GM12878 (cell line): ENCODE measurements at regions not wholly inside any gene's neighbourhood (a gene's known extent, or its start where the extent isn't known, plus 50 kb on each side); places are given as distances from the start of the nearest gene placed in this dataset.

ENCODE experiments used
- ATAC-seq: fragments of 200-7000 bp; cut with Tn5 transposase; 3 replicates; pipeline ENCODE4 v1.9.1; 2020; ENCODE audit warnings: mild to moderate bottlenecking, moderate library complexity
- BruUV-seq: library from RNA; stranded (reverse); fragments of 400-500 nt; replicated peaks from 2 replicates; lab custom pipeline; 2021; lab: Mats Ljungman, UMichigan
- CTCF ChIA-PET: fragments of 300-600 bp; sonication (Branson Sonifier 250); formaldehyde crosslinking; extraction: SDS; loops from one replicate; lab custom pipeline; 2021; ENCODE audit warnings: inconsistent platforms; lab: Yijun Ruan, JAX
- POLR2A ChIA-PET: fragments of 350-600 bp; formaldehyde crosslinking; extraction: SDS; loops from one replicate; lab custom pipeline; 2021; ENCODE audit warnings: inconsistent platforms; lab: Charles Lee
- RAD21 ChIA-PET: fragments of 300-600 bp; sonication (Branson Sonifier 250); formaldehyde crosslinking; loops from one replicate; lab custom pipeline; 2023; ENCODE audit warnings: antibody characterized with exemption; ENCODE audit not compliant: unreplicated experiment; lab: Charles Lee
- SMC1A ChIA-PET: fragments of 300-600 bp; sonication (Branson Sonifier 250); formaldehyde crosslinking; loops from one replicate; lab custom pipeline; 2023; ENCODE audit not compliant: unreplicated experiment, uncharacterized antibody; lab: Charles Lee
- DNase-seq: peaks from one replicate; pipeline ENCODE4 v3.0.0-alpha.2; 2011; ENCODE audit warnings: low read depth, low spot score
- FAIRE-seq: peaks from 3 replicates; lab custom pipeline; 2011; peaks lifted over from hg19 to GRCh38; lab: Jason Lieb, UNC
- H2AFZ ChIP-seq: 2 replicates; pipeline ENCODE4 v1.6.0; 2011; ENCODE audit warnings: low read depth, low read length, control low read depth; ENCODE audit not compliant: control insufficient read depth
- H3K27ac ChIP-seq: 2 replicates; pipeline ENCODE4 v1.5.1; 2011; ENCODE audit warnings: control low read depth; ENCODE audit not compliant: control insufficient read depth, insufficient read depth
- H3K27me3 ChIP-seq, 2 experiments: replicated peaks in 1 of 2; 2 replicates each; pipeline versions ENCODE4 v1.6.0 to v1.6.1; 2011; ENCODE audit warnings: low read length in 1 of 2; ENCODE audit not compliant: control insufficient read depth in 2 of 2, insufficient read depth in 2 of 2
- H3K36me3 ChIP-seq, 2 experiments: 2 replicates each; pipeline ENCODE4 v1.5.1; 2011; ENCODE audit warnings: low read length in 1 of 2; ENCODE audit not compliant: control insufficient read depth in 2 of 2, insufficient read depth in 2 of 2
- H3K4me1 ChIP-seq: 2 replicates; pipeline ENCODE4 v1.6.1; 2011; ENCODE audit warnings: mild to moderate bottlenecking, low read length, moderate library complexity, mixed read lengths; ENCODE audit not compliant: control insufficient read depth, insufficient read depth
- H3K4me2 ChIP-seq: 2 replicates; pipeline ENCODE4 v1.6.0; 2011; ENCODE audit warnings: control low read depth; ENCODE audit not compliant: control insufficient read depth, insufficient read depth
- H3K4me3 ChIP-seq: fragments of 200-600 bp; sonication (generic); 2 replicates; pipeline ENCODE4 v1.5.1; 2016
- H3K79me2 ChIP-seq: 2 replicates; pipeline ENCODE4 v1.6.0; 2011; ENCODE audit warnings: low read length; ENCODE audit not compliant: control insufficient read depth, insufficient read depth
- H3K9ac ChIP-seq: 2 replicates; pipeline ENCODE4 v1.8.0; 2011; ENCODE audit warnings: low read length, control low read depth, mixed read lengths; ENCODE audit not compliant: control insufficient read depth, insufficient read depth
- H3K9me3 ChIP-seq: replicated peaks from 3 replicates; pipeline ENCODE4 v1.5.1; 2011; ENCODE audit warnings: mild to moderate bottlenecking, low read length; ENCODE audit not compliant: control insufficient read depth, insufficient read depth
- H4K20me1 ChIP-seq: 2 replicates; pipeline ENCODE4 v1.6.0; 2011; ENCODE audit not compliant: control insufficient read depth, insufficient read depth
- GATAD2B ChIP-seq: fragments of 450-650 bp; conservative IDR thresholded peaks from 2 replicates; pipeline ENCODE4 v1.6.1; 2017; ENCODE audit warnings: low read depth, mild to moderate bottlenecking, moderate library complexity
- HDGF ChIP-seq: fragments of 450-650 bp; IDR thresholded peaks from 2 replicates; pipeline ENCODE4 v1.6.1; 2016; ENCODE audit warnings: antibody characterized with exemption
- MXI1 ChIP-seq: fragments of 150-350 bp; IDR thresholded peaks from 2 replicates; pipeline ENCODE4 v1.6.1; 2011; ENCODE audit warnings: low read depth, mild to moderate bottlenecking, inconsistent platforms, low read length, improper control_type of control experiment
- NFXL1 ChIP-seq: fragments of 450-650 bp; IDR thresholded peaks from 2 replicates; pipeline ENCODE4 v1.6.1; 2017; ENCODE audit warnings: antibody characterized with exemption, mild to moderate bottlenecking, borderline replicate concordance
- NFYA ChIP-seq: IDR thresholded peaks from 2 replicates; pipeline ENCODE4 v1.6.1; 2011; ENCODE audit warnings: low read depth, mild to moderate bottlenecking, low read length, improper control_type of control experiment, borderline replicate concordance
- SREBF1 ChIP-seq: IDR thresholded peaks from 2 replicates; pipeline ENCODE4 v1.6.1; 2012; ENCODE audit warnings: mild to moderate bottlenecking, low read length
- TCF7 ChIP-seq: IDR thresholded peaks from 2 replicates; pipeline ENCODE4 v1.6.1; 2014; ENCODE audit warnings: antibody characterized with exemption, borderline replicate concordance
- ZNF207 ChIP-seq: fragments of 450-650 bp; IDR thresholded peaks from 2 replicates; pipeline ENCODE4 v1.6.1; 2014; ENCODE audit warnings: antibody characterized with exemption, mild to moderate bottlenecking, borderline replicate concordance
- WGBS: methylation state at CpG from one replicate; pipeline ENCODE4 v1.1.6; 2016; ENCODE audit warnings: low lambda C conversion rate; ENCODE audit not compliant: insufficient replicate concordance, insufficient coverage; ENCODE audit errors: missing lambda C conversion rate; 5-methylcytosine and 5-hydroxymethylcytosine counted together
- in situ Hi-C: fragments of 300-500 bp; cut with MboI; formaldehyde crosslinking; loops from 9 replicates; pipeline ENCODE4 v1.14.3; 2018; ENCODE audit warnings: mixed read lengths
- intact Hi-C: fragments of 100-400 bp; cut with micrococcal nuclease; formaldehyde crosslinking; loops from one replicate; pipeline ENCODE4 v1.14.2; 2022; ENCODE audit not compliant: unreplicated experiment
- TF ChIP-seq, protein P1 (sequence below): fragments of 450-650 bp; IDR thresholded peaks from 2 replicates; pipeline ENCODE4 v1.6.1; 2017; ENCODE audit warnings: mild to moderate bottlenecking, moderate library complexity
- TF ChIP-seq, protein P2 (sequence below): IDR thresholded peaks from 2 replicates; pipeline ENCODE4 v1.6.1; 2011; ENCODE audit warnings: low read depth, mild to moderate bottlenecking, low read length, moderate library complexity, borderline replicate concordance; ENCODE audit errors: extremely low read depth
- TF ChIP-seq, protein P3 (sequence below): fragments of 450-650 bp; formaldehyde crosslinking; IDR thresholded peaks from 2 replicates; pipeline ENCODE4 v1.5.0; 2022; ENCODE audit warnings: mild to moderate bottlenecking, missing genetic modification characterization
- TF ChIP-seq, protein P4 (sequence below): fragments of 450-650 bp; IDR thresholded peaks from 2 replicates; pipeline ENCODE4 v1.6.1; 2018; ENCODE audit warnings: borderline replicate concordance, mild to moderate bottlenecking; ENCODE audit not compliant: partially characterized antibody

DNA sequence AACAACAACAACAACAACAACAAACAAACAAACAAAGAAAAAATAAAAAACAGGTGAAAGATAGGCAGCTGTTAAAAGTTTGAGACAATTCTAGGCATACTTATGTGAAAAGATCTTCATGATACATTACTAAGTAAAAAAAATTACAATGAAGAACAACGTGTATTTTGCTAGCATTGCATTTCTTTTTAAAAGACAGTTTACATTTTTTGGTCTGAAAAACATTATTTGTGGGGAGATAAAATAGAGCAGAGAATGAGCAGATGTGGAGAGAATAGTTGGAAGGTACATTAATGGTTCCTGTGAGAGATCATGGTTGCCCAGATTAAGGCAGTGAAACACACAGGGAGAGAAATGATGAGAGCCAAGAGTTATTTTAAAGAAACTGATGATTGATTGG, 210.2 kb upstream of the MKLN1 start (continued):
- TF ChIP-seq, protein P1, sequence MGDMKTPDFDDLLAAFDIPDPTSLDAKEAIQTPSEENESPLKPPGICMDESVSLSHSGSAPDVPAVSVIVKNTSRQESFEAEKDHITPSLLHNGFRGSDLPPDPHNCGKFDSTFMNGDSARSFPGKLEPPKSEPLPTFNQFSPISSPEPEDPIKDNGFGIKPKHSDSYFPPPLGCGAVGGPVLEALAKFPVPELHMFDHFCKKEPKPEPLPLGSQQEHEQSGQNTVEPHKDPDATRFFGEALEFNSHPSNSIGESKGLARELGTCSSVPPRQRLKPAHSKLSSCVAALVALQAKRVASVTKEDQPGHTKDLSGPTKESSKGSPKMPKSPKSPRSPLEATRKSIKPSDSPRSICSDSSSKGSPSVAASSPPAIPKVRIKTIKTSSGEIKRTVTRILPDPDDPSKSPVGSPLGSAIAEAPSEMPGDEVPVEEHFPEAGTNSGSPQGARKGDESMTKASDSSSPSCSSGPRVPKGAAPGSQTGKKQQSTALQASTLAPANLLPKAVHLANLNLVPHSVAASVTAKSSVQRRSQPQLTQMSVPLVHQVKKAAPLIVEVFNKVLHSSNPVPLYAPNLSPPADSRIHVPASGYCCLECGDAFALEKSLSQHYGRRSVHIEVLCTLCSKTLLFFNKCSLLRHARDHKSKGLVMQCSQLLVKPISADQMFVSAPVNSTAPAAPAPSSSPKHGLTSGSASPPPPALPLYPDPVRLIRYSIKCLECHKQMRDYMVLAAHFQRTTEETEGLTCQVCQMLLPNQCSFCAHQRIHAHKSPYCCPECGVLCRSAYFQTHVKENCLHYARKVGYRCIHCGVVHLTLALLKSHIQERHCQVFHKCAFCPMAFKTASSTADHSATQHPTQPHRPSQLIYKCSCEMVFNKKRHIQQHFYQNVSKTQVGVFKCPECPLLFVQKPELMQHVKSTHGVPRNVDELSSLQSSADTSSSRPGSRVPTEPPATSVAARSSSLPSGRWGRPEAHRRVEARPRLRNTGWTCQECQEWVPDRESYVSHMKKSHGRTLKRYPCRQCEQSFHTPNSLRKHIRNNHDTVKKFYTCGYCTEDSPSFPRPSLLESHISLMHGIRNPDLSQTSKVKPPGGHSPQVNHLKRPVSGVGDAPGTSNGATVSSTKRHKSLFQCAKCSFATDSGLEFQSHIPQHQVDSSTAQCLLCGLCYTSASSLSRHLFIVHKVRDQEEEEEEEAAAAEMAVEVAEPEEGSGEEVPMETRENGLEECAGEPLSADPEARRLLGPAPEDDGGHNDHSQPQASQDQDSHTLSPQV = no peak
- TF ChIP-seq, protein P2, sequence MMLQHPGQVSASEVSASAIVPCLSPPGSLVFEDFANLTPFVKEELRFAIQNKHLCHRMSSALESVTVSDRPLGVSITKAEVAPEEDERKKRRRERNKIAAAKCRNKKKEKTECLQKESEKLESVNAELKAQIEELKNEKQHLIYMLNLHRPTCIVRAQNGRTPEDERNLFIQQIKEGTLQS = no peak

DNA sequence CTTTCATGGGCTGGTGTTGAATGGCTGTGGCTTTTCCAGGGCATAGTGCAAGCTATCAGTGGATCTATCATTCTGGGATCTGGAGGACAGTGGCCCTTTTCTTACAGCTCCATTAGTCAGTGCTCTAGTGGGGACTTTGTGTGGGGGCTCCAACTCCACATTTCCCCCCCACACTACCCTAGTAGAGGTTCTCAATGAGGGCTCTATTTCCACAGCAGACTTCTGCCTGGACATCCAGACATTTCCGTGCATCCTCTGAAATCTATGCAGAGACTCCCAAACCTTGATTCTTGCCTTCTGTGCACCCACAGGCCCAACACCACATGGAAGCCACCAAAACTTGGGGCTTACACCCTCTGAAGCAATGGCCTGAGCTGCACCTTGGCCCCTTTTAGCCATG, 208.3 kb upstream of the MKLN1 start:
- H3K9ac ChIP-seq = no peak overlapping the region
- no peaks in the 10 kb centered on the region for H3K36me3 ChIP-seq
- ChIA-PET SMC1A (interaction anchor here (1.1 kb wide), 1 partner anchor 10 kb away, joined by 3 read pairs; no protein-coding TSS in a partner anchor), RAD21 (interaction anchor here (1.4 kb wide), 1 partner anchor 10 kb away, joined by 3 read pairs; no protein-coding TSS in a partner anchor), CTCF (no interaction called here), POLR2A (interaction anchor here (0.6 kb wide), 1 partner anchor 155 kb away, joined by 3 read pairs; no protein-coding TSS in a partner anchor)
- H3K4me3 ChIP-seq = no peak overlapping the region
- H3K27ac ChIP-seq = no peak overlapping the region
- no peak overlapping the region for H3K4me2 ChIP-seq
- no peak for ATAC-seq
- no peaks in the 10 kb centered on the region for H4K20me1 ChIP-seq
- DNase-seq = no peak
- intact Hi-C loops (no loop called here), in situ Hi-C loops (no loop called here)
- FAIRE-seq = no peak
- no TSS peak for BruUV-seq
- peaks cover 9% of the 10 kb centered on the region for H3K9me3 ChIP-seq
- H3K79me2 ChIP-seq = no peaks in the 10 kb centered on the region
- 100% methylated on average over 1 of the region's 1 CpG for WGBS
- no peak overlapping the region for H2AFZ ChIP-seq
- H3K27me3 ChIP-seq = no peaks in the 10 kb centered on the region
- peaks cover 17% of the 10 kb centered on the region for H3K4me1 ChIP-seq
- TF ChIP-seq NFYA (no peak), NFXL1 (no peak), HDGF (no peak), TCF7 (no peak), GATAD2B (no peak), SREBF1 (no peak), ZNF207 (no peak), MXI1 (no peak)
- TF ChIP-seq, protein P3, sequence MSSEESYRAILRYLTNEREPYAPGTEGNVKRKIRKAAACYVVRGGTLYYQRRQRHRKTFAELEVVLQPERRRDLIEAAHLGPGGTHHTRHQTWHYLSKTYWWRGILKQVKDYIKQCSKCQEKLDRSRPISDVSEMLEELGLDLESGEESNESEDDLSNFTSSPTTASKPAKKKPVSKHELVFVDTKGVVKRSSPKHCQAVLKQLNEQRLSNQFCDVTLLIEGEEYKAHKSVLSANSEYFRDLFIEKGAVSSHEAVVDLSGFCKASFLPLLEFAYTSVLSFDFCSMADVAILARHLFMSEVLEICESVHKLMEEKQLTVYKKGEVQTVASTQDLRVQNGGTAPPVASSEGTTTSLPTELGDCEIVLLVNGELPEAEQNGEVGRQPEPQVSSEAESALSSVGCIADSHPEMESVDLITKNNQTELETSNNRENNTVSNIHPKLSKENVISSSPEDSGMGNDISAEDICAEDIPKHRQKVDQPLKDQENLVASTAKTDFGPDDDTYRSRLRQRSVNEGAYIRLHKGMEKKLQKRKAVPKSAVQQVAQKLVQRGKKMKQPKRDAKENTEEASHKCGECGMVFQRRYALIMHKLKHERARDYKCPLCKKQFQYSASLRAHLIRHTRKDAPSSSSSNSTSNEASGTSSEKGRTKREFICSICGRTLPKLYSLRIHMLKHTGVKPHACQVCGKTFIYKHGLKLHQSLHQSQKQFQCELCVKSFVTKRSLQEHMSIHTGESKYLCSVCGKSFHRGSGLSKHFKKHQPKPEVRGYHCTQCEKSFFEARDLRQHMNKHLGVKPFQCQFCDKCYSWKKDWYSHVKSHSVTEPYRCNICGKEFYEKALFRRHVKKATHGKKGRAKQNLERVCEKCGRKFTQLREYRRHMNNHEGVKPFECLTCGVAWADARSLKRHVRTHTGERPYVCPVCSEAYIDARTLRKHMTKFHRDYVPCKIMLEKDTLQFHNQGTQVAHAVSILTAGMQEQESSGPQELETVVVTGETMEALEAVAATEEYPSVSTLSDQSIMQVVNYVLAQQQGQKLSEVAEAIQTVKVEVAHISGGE = no peak
- TF ChIP-seq, protein P4, sequence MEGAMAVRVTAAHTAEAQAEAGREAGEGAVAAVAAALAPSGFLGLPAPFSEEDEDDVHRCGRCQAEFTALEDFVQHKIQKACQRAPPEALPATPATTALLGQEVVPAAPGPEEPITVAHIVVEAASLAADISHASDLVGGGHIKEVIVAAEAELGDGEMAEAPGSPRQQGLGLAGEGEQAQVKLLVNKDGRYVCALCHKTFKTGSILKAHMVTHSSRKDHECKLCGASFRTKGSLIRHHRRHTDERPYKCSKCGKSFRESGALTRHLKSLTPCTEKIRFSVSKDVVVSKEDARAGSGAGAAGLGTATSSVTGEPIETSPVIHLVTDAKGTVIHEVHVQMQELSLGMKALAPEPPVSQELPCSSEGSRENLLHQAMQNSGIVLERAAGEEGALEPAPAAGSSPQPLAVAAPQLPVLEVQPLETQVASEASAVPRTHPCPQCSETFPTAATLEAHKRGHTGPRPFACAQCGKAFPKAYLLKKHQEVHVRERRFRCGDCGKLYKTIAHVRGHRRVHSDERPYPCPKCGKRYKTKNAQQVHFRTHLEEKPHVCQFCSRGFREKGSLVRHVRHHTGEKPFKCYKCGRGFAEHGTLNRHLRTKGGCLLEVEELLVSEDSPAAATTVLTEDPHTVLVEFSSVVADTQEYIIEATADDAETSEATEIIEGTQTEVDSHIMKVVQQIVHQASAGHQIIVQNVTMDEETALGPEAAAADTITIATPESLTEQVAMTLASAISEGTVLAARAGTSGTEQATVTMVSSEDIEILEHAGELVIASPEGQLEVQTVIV = no peak
